WTC11 (cell line): ENCODE measurements at regions not wholly inside any gene's neighbourhood (a gene's known extent, or its start where the extent isn't known, plus 50 kb on each side); places are given as distances from the start of the nearest gene placed in this dataset.

ENCODE experiments used
- ATAC-seq: fragments of 200-7000 bp; cut with Tn5 transposase; 2 replicates; pipeline ENCODE4 v1.10.0; 2021; ENCODE audit warnings: mild to moderate bottlenecking, moderate library complexity
- CTCF ChIA-PET: fragments of 300-600 bp; sonication (Branson Sonifier 250); formaldehyde crosslinking; loops from one replicate; lab custom pipeline; 2021; ENCODE audit warnings: antibody characterized with exemption; lab: Charles Lee
- POLR2A ChIA-PET: fragments of 350-600 bp; sonication (Branson Sonifier 250); formaldehyde crosslinking; loops from one replicate; lab custom pipeline; 2021; ENCODE audit warnings: antibody characterized with exemption; lab: Charles Lee
- DNase-seq: peaks from one replicate; pipeline ENCODE4 v3.0.0; 2021; ENCODE audit warnings: low spot score
- H3K27ac Mint-ChIP-seq: 2 replicates; pipeline ENCODE4 v1.8.0; 2021; ENCODE audit warnings: mixed read lengths
- H3K27me3 Mint-ChIP-seq: 2 replicates; pipeline ENCODE4 v1.8.0; 2021; ENCODE audit warnings: low read depth, mild to moderate bottlenecking, moderate library complexity, mixed read lengths
- H3K36me3 Mint-ChIP-seq: 2 replicates; pipeline ENCODE4 v1.8.0; 2021; ENCODE audit warnings: mixed read lengths
- H3K4me1 Mint-ChIP-seq: 2 replicates; pipeline ENCODE4 v1.8.0; 2022; ENCODE audit warnings: mixed read lengths
- H3K4me3 Mint-ChIP-seq: 2 replicates; pipeline ENCODE4 v1.8.0; 2021; ENCODE audit warnings: mild to moderate bottlenecking, moderate library complexity, mixed read lengths
- H3K9me3 Mint-ChIP-seq: 2 replicates; pipeline ENCODE4 v1.8.0; 2021; ENCODE audit warnings: mixed read lengths
- ARID4B ChIP-seq: sonication (generic); formaldehyde crosslinking; IDR thresholded peaks from 2 replicates; pipeline ENCODE4 v1.8.0; 2023; ENCODE audit warnings: missing genetic modification reagents, mild to moderate bottlenecking, borderline replicate concordance
- ATF3 ChIP-seq: sonication (generic); formaldehyde crosslinking; conservative IDR thresholded peaks from 2 replicates; pipeline ENCODE4 v1.8.1; 2022; ENCODE audit warnings: mild to moderate bottlenecking, missing genetic modification reagents
- CTCF ChIP-seq: fragments of 200-600 bp; IDR thresholded peaks from 2 replicates; pipeline ENCODE4 v1.8.0; 2022; ENCODE audit warnings: antibody characterized with exemption
- E2F5 ChIP-seq: sonication (generic); formaldehyde crosslinking; IDR thresholded peaks from 2 replicates; pipeline ENCODE4 v1.8.1; 2022; ENCODE audit warnings: mild to moderate bottlenecking, moderate library complexity, missing genetic modification reagents
- ELF4 ChIP-seq: sonication (generic); formaldehyde crosslinking; IDR thresholded peaks from 2 replicates; pipeline ENCODE4 v1.8.1; 2022; ENCODE audit warnings: low read depth, mild to moderate bottlenecking, moderate library complexity, missing genetic modification reagents
- FOXJ3 ChIP-seq: sonication (generic); formaldehyde crosslinking; IDR thresholded peaks from 2 replicates; pipeline ENCODE4 v1.9.0; 2021; ENCODE audit warnings: missing genetic modification reagents, mild to moderate bottlenecking, borderline replicate concordance
- GABPB1 ChIP-seq: sonication (generic); formaldehyde crosslinking; IDR thresholded peaks from 2 replicates; pipeline ENCODE4 v1.8.1; 2023; ENCODE audit warnings: mild to moderate bottlenecking, missing genetic modification reagents
- JUN ChIP-seq: sonication (generic); formaldehyde crosslinking; IDR thresholded peaks from 2 replicates; pipeline ENCODE4 v1.8.0; 2023; ENCODE audit warnings: mild to moderate bottlenecking, missing genetic modification reagents
- MXD4 ChIP-seq: fragments of 250-450 bp; sonication (Bioruptor Pico); IDR thresholded peaks from 2 replicates; pipeline ENCODE4 v1.8.0; 2021; ENCODE audit warnings: mild to moderate bottlenecking, moderate library complexity, borderline replicate concordance
- NFATC4 ChIP-seq: fragments of 250-450 bp; sonication (Bioruptor Pico); IDR thresholded peaks from 2 replicates; pipeline ENCODE4 v1.9.0; 2021; ENCODE audit warnings: mild to moderate bottlenecking
- NR2C2 ChIP-seq: sonication (generic); formaldehyde crosslinking; IDR thresholded peaks from 2 replicates; pipeline ENCODE4 v1.8.0; 2022; ENCODE audit warnings: mild to moderate bottlenecking, missing genetic modification reagents
- PRDM15 ChIP-seq: sonication (generic); formaldehyde crosslinking; IDR thresholded peaks from 2 replicates; pipeline ENCODE4 v1.8.0; 2022; ENCODE audit warnings: missing genetic modification reagents
- SMAD4 ChIP-seq: sonication (generic); formaldehyde crosslinking; IDR thresholded peaks from 2 replicates; pipeline ENCODE4 v1.8.0; 2022; ENCODE audit warnings: mild to moderate bottlenecking, missing genetic modification reagents
- SOX15 ChIP-seq: fragments of 250-450 bp; sonication (Bioruptor Pico); IDR thresholded peaks from 2 replicates; pipeline ENCODE4 v1.9.0; 2021; ENCODE audit warnings: mild to moderate bottlenecking
- SP1 ChIP-seq: sonication (generic); formaldehyde crosslinking; conservative IDR thresholded peaks from 2 replicates; pipeline ENCODE4 v1.8.1; 2022; ENCODE audit warnings: missing genetic modification reagents
- TCF7 ChIP-seq: sonication (generic); formaldehyde crosslinking; IDR thresholded peaks from 2 replicates; pipeline ENCODE4 v1.8.0; 2022; ENCODE audit warnings: mild to moderate bottlenecking, low read depth, missing genetic modification reagents, moderate library complexity
- USF2 ChIP-seq: sonication (generic); formaldehyde crosslinking; IDR thresholded peaks from 2 replicates; pipeline ENCODE4 v1.8.1; 2023; ENCODE audit warnings: mild to moderate bottlenecking, missing genetic modification reagents, moderate library complexity
- ZNF219 ChIP-seq: sonication (generic); formaldehyde crosslinking; IDR thresholded peaks from 2 replicates; pipeline ENCODE4 v1.8.0; 2023; ENCODE audit warnings: missing genetic modification reagents, mild to moderate bottlenecking, borderline replicate concordance
- ZNF232 ChIP-seq: sonication (generic); formaldehyde crosslinking; IDR thresholded peaks from 2 replicates; pipeline ENCODE4 v1.8.0; 2022; ENCODE audit warnings: mild to moderate bottlenecking, missing genetic modification reagents
- ZNF263 ChIP-seq: sonication (generic); formaldehyde crosslinking; IDR thresholded peaks from 2 replicates; pipeline ENCODE4 v1.8.1; 2022; ENCODE audit warnings: low read depth, mild to moderate bottlenecking, moderate library complexity, missing genetic modification reagents
- ZNF317 ChIP-seq: sonication (generic); formaldehyde crosslinking; IDR thresholded peaks from 2 replicates; pipeline ENCODE4 v1.8.1; 2023; ENCODE audit warnings: low read depth, mild to moderate bottlenecking, moderate library complexity, missing genetic modification reagents, borderline replicate concordance
- ZNF423 ChIP-seq: fragments of 250-450 bp; sonication (Bioruptor Pico); IDR thresholded peaks from 2 replicates; pipeline ENCODE4 v2.1.2; 2022; ENCODE audit warnings: mild to moderate bottlenecking, moderate library complexity
- ZNF425 ChIP-seq: fragments of 250-450 bp; sonication (Bioruptor Pico); conservative IDR thresholded peaks from 2 replicates; pipeline ENCODE4 v1.9.0; 2021; ENCODE audit warnings: mild to moderate bottlenecking

- DNase-seq (no peak), ATAC-seq (0 out of 2 replicates have a peak, but pooled peaks have one; percentile 28)
- H3K27ac Mint-ChIP-seq: no peak overlapping the region; the same call in 1 of the 2 replicates
- H3K27me3 Mint-ChIP-seq: no peaks in the 10 kb centered on the region; the same call in 1 of the 2 replicates
- H3K9me3 Mint-ChIP-seq: peaks cover 57% of the 10 kb centered on the region
- POLR2A ChIA-PET: no interaction called here
- no peak overlapping the region for H3K4me3 Mint-ChIP-seq
- peaks cover 6% of the 10 kb centered on the region; the same call in 1 of the 2 replicates for H3K4me1 Mint-ChIP-seq
- CTCF ChIA-PET: no interaction called here
- H3K36me3 Mint-ChIP-seq: peaks cover 45% of the 10 kb centered on the region
- TF ChIP-seq FOXJ3 (CRISPR knock-in tag) (no peak), E2F5 (no peak), ZNF317 (CRISPR knock-in tag) (no peak), NR2C2 (no peak), ZNF423 (no peak), ARID4B (no peak), SOX15 (no peak), TCF7 (CRISPR knock-in tag) (no peak), ZNF219 (CRISPR knock-in tag) (no peak), NFATC4 (CRISPR knock-in tag) (no peak), GABPB1 (no peak), USF2 (CRISPR knock-in tag) (no peak), ZNF263 (CRISPR knock-in tag) (no peak), ATF3 (CRISPR knock-in tag) (no peak), SP1 (CRISPR knock-in tag) (no peak), CTCF (no peak), MXD4 (CRISPR knock-in tag) (no peak), ELF4 (CRISPR knock-in tag) (no peak), SMAD4 (CRISPR knock-in tag) (no peak)
- TF ChIP-seq, all 79 proteins: peak for 0
Measured at GRCh38 chr17:13176436-13176835, 158.6 kb upstream of the ELAC2 start.

- H3K36me3 Mint-ChIP-seq: peaks cover 66% of the 10 kb centered on the region
- peaks cover 6% of the 10 kb centered on the region; the same call in 1 of the 2 replicates for H3K4me1 Mint-ChIP-seq
- DNase-seq (no peak), ATAC-seq (no peak)
- no peak overlapping the region for H3K27ac Mint-ChIP-seq
- ChIA-PET CTCF (no interaction called here), POLR2A (no interaction called here)
- peaks cover 81% of the 10 kb centered on the region for H3K9me3 Mint-ChIP-seq
- no peaks in the 10 kb centered on the region; the same call in 1 of the 2 replicates for H3K27me3 Mint-ChIP-seq
- H3K4me3 Mint-ChIP-seq: no peak overlapping the region
- TF ChIP-seq ZNF232 (CRISPR knock-in tag) (no peak), JUN (CRISPR knock-in tag) (no peak), ZNF425 (no peak), PRDM15 (CRISPR knock-in tag) (no peak)
Measured at GRCh38 chr17:13171790-13172189, 154.0 kb upstream of the ELAC2 start.
